HCT116 (cell line): ENCODE measurements at regions not wholly inside any gene's neighbourhood (a gene's known extent, or its start where the extent isn't known, plus 50 kb on each side); places are given as distances from the start of the nearest gene placed in this dataset.

Experiments used
- ATAC-seq: fragments of 200-7000 bp; cut with Tn5 transposase; 2 replicates; pipeline ENCODE4 v1.9.1; 2020; ENCODE audit warnings: mild to moderate bottlenecking, moderate library complexity
- BruUV-seq: library from RNA; stranded (reverse); fragments of 400-500 nt; replicated peaks from 2 replicates; lab custom pipeline; 2021; lab: Mats Ljungman, UMichigan
- CTCF ChIA-PET: fragments of 300-600 bp; sonication (Branson Sonifier 250); formaldehyde crosslinking; loops from one replicate; lab custom pipeline; 2021; ENCODE audit warnings: antibody characterized with exemption; lab: Charles Lee
- POLR2A ChIA-PET: fragments of 300-600, 350-600 bp; sonication (Branson Sonifier 250); formaldehyde crosslinking; loops from one replicate; lab custom pipeline; 2021; ENCODE audit warnings: antibody characterized with exemption; lab: Charles Lee
- RAD21 ChIA-PET, 2 experiments: fragments of 300-600 bp; sonication (Branson Sonifier 250); formaldehyde crosslinking; loops; one replicate each; lab custom pipeline; 2023; ENCODE audit warnings: low total read pairs in 2 of 2; ENCODE audit not compliant: uncharacterized antibody in 2 of 2, unreplicated experiment in 2 of 2, low non-redundant PET in 1 of 2; lab: Charles Lee
- DNase-seq: peaks from one replicate; pipeline ENCODE4 v3.0.0-alpha.2; 2010; ENCODE audit warnings: low read depth, low spot score
- H2AFZ ChIP-seq: fragments of 200-600 bp; shearing (Covaris generic), sonication (generic); 2 replicates; pipeline ENCODE4 v1.6.1; 2017; ENCODE audit warnings: low read depth, mixed run types, mixed read lengths, antibody characterized with exemption, low read length; ENCODE audit not compliant: poor library complexity, severe bottlenecking
- H3K27ac ChIP-seq: 2 replicates; pipeline ENCODE4 v1.5.1; 2012; ENCODE audit warnings: low read depth, low read length
- H3K27me3 ChIP-seq: fragments of 200-600 bp; sonication (generic); 2 replicates; pipeline ENCODE4 v1.6.1; 2016; ENCODE audit warnings: mixed run types, low read length, mixed read lengths; ENCODE audit not compliant: insufficient read depth
- H3K36me3 ChIP-seq, 2 experiments: fragments of 200-500 bp in 1 of 2; fragments of 200-600 bp in 1 of 2; sonication (Bioruptor generic) in 1 of 2; sonication (generic) in 1 of 2; 2 replicates each; pipeline versions ENCODE4 v1.5.1 to v1.6.1; 2014 to 2016; ENCODE audit warnings: low read length in 2 of 2, inconsistent platforms in 1 of 2, mixed read lengths in 1 of 2, mixed run types in 1 of 2; ENCODE audit not compliant: insufficient read depth in 2 of 2, control insufficient read depth in 1 of 2
- H3K4me1 ChIP-seq, 2 experiments: fragments of 200-600 bp in 1 of 2; sonication (generic) in 1 of 2; 2 replicates each; pipeline versions ENCODE4 v1.5.1 to v1.6.1; 2012 to 2017; ENCODE audit warnings: low read length in 2 of 2, inconsistent platforms in 1 of 2, mild to moderate bottlenecking in 1 of 2, mixed read lengths in 1 of 2, mixed run types in 1 of 2, moderate library complexity in 1 of 2; ENCODE audit not compliant: insufficient read depth in 2 of 2, control insufficient read depth in 1 of 2
- H3K4me2 ChIP-seq: fragments of 200-600 bp; sonication (generic); 2 replicates; pipeline ENCODE4 v1.6.1; 2017; ENCODE audit warnings: mixed run types, low read length, mixed read lengths
- H3K4me3 ChIP-seq, 2 experiments: fragments of 200-600 bp in 1 of 2; sonication (generic) in 1 of 2; replicated peaks in 1 of 2; 2 replicates each; pipeline ENCODE4 v1.5.1; 2011 to 2016; ENCODE audit warnings: low read length in 2 of 2, control low read depth in 1 of 2, low read depth in 1 of 2, mild to moderate bottlenecking in 1 of 2, mixed read lengths in 1 of 2, mixed run types in 1 of 2
- H3K79me2 ChIP-seq: fragments of 200-600 bp; sonication (generic); 2 replicates; pipeline ENCODE4 v1.6.1; 2017; ENCODE audit warnings: mild to moderate bottlenecking, mixed run types, low read length, moderate library complexity, mixed read lengths; ENCODE audit not compliant: insufficient read depth
- H3K9ac ChIP-seq: fragments of 200-600 bp; sonication (generic); 2 replicates; pipeline ENCODE4 v1.6.1; 2016; ENCODE audit warnings: low read length, mixed read lengths
- H3K9me2 ChIP-seq: fragments of 200-600 bp; sonication (generic), shearing (Covaris generic); 2 replicates; pipeline ENCODE4 v1.6.1; 2017; ENCODE audit warnings: mixed run types, mild to moderate bottlenecking, moderate library complexity; ENCODE audit not compliant: insufficient read depth
- H3K9me3 ChIP-seq, 2 experiments: fragments of 200-500 bp in 1 of 2; fragments of 200-600 bp in 1 of 2; sonication (Bioruptor generic) in 1 of 2; sonication (generic) in 1 of 2; 2 replicates each; pipeline ENCODE4 v1.6.1; 2014 to 2017; ENCODE audit warnings: low read length in 2 of 2, mixed read lengths in 2 of 2, inconsistent platforms in 1 of 2, low read depth in 1 of 2, mild to moderate bottlenecking in 1 of 2, mixed run types in 1 of 2, moderate library complexity in 1 of 2; ENCODE audit not compliant: control insufficient read depth in 1 of 2, insufficient read depth in 1 of 2
- H4K20me1 ChIP-seq: fragments of 200-600 bp; sonication (generic), shearing (Covaris generic); 2 replicates; pipeline ENCODE4 v1.6.1; 2017; ENCODE audit warnings: mixed run types, mild to moderate bottlenecking, moderate library complexity; ENCODE audit not compliant: insufficient read depth
- EGR1 ChIP-seq: IDR thresholded peaks from 2 replicates; pipeline ENCODE4 v1.6.1; 2012; ENCODE audit warnings: low read depth
- EZH2phosphoT487 ChIP-seq: fragments of 200-600 bp; IDR thresholded peaks from 2 replicates; pipeline ENCODE4 v1.6.1; 2018; ENCODE audit warnings: antibody characterized with exemption, borderline replicate concordance
- JUND ChIP-seq: IDR thresholded peaks from 2 replicates; pipeline ENCODE4 v1.6.1; 2012
- SIN3A ChIP-seq: IDR thresholded peaks from 2 replicates; pipeline ENCODE4 v1.6.1; 2012; ENCODE audit warnings: low read depth
- SP1 ChIP-seq: IDR thresholded peaks from 2 replicates; pipeline ENCODE4 v1.6.1; 2012; ENCODE audit warnings: low read depth
- TCF7L2 ChIP-seq: IDR thresholded peaks from 2 replicates; pipeline ENCODE4 v1.7.0; 2011; ENCODE audit warnings: borderline replicate concordance, inconsistent platforms; ENCODE audit not compliant: insufficient read depth, insufficient read length; ENCODE audit errors: extremely low read depth
- ZFX ChIP-seq: fragments of 450-650 bp; IDR thresholded peaks from 2 replicates; pipeline ENCODE4 v1.6.1; 2017
- ZNF274 ChIP-seq: fragments of 200-500 bp; sonication (Bioruptor generic); IDR thresholded peaks from 2 replicates; pipeline ENCODE4 v1.6.1; 2014; ENCODE audit warnings: mild to moderate bottlenecking, low read depth, low read length, inconsistent platforms
- intact Hi-C: fragments of 100-400 bp; cut with micrococcal nuclease; formaldehyde crosslinking; loops from 2 replicates; pipeline ENCODE4 v1.10.0; 2022
- TF ChIP-seq, protein P1 (sequence below): IDR thresholded peaks from 2 replicates; pipeline ENCODE4 v1.6.1; 2012; ENCODE audit warnings: low read depth

DNA sequence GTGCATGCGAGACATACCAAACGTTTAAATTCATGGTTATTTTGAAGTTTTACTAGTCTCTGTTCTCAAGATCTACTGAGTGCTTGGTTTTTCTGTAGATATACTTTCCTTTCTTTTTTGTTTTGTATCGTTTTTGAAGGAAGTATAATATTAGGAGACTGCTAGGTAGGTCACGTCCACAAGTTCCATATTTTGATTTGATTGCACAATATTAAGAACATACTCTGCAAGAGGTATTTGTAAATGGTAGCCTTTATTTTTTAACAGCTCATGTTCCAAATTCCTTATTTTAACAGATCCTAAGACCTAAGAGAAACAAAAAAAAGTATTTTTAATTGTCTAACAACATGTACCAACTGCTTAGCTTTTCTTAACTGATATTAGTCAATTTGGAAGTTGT is 156.7 kb downstream of the SERPINI1 start:
- H3K27me3 ChIP-seq: no peaks in the 10 kb centered on the region
- RAD21 ChIA-PET: no interaction called here
- H3K27ac ChIP-seq: no peak overlapping the region
- no peak overlapping the region for H2AFZ ChIP-seq
- intact Hi-C loops: no loop called here
- POLR2A ChIA-PET: no interaction called here
- no peak overlapping the region for H3K4me2 ChIP-seq
- no peaks in the 10 kb centered on the region for H3K9me2 ChIP-seq
- H4K20me1 ChIP-seq: no peaks in the 10 kb centered on the region
- H3K9me3 ChIP-seq: no peaks in the 10 kb centered on the region
- ATAC-seq (no peak), DNase-seq (no peak)
- H3K36me3 ChIP-seq: no peaks in the 10 kb centered on the region
- no peaks in the 10 kb centered on the region for H3K4me1 ChIP-seq
- H3K9ac ChIP-seq: no peak overlapping the region
- no peaks in the 10 kb centered on the region for H3K79me2 ChIP-seq
- no TSS peak for BruUV-seq
- H3K4me3 ChIP-seq: no peak overlapping the region
- no peak for TF ChIP-seq JUND
- no peak for TF ChIP-seq EZH2phosphoT487
- no peak for TF ChIP-seq ZNF274
- TF ChIP-seq SP1: no peak
- no peak for TF ChIP-seq ZFX
- no peak for TF ChIP-seq SIN3A
- TF ChIP-seq, protein P1, sequence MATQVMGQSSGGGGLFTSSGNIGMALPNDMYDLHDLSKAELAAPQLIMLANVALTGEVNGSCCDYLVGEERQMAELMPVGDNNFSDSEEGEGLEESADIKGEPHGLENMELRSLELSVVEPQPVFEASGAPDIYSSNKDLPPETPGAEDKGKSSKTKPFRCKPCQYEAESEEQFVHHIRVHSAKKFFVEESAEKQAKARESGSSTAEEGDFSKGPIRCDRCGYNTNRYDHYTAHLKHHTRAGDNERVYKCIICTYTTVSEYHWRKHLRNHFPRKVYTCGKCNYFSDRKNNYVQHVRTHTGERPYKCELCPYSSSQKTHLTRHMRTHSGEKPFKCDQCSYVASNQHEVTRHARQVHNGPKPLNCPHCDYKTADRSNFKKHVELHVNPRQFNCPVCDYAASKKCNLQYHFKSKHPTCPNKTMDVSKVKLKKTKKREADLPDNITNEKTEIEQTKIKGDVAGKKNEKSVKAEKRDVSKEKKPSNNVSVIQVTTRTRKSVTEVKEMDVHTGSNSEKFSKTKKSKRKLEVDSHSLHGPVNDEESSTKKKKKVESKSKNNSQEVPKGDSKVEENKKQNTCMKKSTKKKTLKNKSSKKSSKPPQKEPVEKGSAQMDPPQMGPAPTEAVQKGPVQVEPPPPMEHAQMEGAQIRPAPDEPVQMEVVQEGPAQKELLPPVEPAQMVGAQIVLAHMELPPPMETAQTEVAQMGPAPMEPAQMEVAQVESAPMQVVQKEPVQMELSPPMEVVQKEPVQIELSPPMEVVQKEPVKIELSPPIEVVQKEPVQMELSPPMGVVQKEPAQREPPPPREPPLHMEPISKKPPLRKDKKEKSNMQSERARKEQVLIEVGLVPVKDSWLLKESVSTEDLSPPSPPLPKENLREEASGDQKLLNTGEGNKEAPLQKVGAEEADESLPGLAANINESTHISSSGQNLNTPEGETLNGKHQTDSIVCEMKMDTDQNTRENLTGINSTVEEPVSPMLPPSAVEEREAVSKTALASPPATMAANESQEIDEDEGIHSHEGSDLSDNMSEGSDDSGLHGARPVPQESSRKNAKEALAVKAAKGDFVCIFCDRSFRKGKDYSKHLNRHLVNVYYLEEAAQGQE: no peak
- no peak for TF ChIP-seq EGR1
- CTCF ChIA-PET: no interaction called here

DNA sequence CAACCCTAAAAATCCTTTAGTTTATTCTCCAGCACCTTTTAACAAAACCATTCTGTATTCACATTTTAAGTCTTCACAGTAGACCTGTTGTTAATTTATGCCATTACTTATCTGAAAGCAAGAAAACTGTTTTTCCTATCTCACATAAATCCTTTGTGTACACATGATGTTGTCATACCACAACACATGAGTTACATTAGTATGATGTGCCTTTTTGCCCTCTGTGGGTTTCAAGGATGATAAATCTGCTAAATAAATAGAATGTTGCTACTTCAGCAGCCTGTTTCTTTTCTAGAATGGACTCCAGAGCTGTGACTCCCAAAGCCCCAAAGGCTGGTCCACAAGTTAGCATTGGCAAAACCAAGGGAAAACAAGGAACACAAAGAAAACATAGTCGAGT is 151.6 kb downstream of the SERPINI1 start:
- DNase-seq: no peak
- H3K4me2 ChIP-seq: no peak overlapping the region
- no peak for TF ChIP-seq TCF7L2

More for the DNA sequence above, 151.6 kb downstream of the SERPINI1 start:
- H3K9me2 ChIP-seq: no peaks in the 10 kb centered on the region
- H2AFZ ChIP-seq: no peak overlapping the region
- ChIA-PET CTCF (no interaction called here), RAD21 (no interaction called here), POLR2A (no interaction called here)
- no peak overlapping the region for H3K9ac ChIP-seq
- H3K79me2 ChIP-seq: no peaks in the 10 kb centered on the region
- H4K20me1 ChIP-seq: no peaks in the 10 kb centered on the region
- intact Hi-C loops: loop anchor here (10.0 kb wide), 1 partner anchor 202 kb away; no protein-coding TSS in a partner anchor
- no peak for ATAC-seq
- no peaks in the 10 kb centered on the region for H3K4me1 ChIP-seq
- H3K4me3 ChIP-seq: no peak overlapping the region
- H3K27ac ChIP-seq: no peak overlapping the region
- H3K36me3 ChIP-seq: no peaks in the 10 kb centered on the region
- no TSS peak for BruUV-seq
- H3K27me3 ChIP-seq: no peaks in the 10 kb centered on the region
- no peaks in the 10 kb centered on the region for H3K9me3 ChIP-seq
